ENCODE measurements at regions not wholly inside any gene's neighbourhood (a gene's known extent, or its start where the extent isn't known, plus 50 kb on each side); places are given as distances from the start of the nearest gene placed in this dataset.
"Not testable (repeated sequence)": the region's sequence is repeated elsewhere in the genome, so short reads cannot be mapped to it uniquely, and the experiment has no call there.

DNA sequence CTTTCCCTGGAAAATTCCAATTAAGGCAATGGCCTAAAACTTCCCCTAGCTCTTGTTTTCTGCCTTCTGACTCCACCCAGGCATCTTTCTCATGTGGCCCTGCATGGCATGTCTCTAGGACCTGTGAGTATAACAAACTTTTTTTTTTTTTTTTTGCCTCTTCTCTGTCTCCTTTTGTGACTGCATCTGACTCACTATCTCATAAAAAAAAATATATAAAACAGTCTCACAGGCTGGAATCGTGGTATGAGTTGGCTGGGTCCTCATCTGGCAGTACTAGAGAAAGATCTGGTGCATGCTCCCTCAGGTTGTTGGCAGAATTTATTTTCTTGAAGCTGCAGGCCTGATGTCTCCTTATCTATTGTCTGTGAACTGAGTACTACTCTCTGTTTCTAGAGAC, 313.9 kb downstream of the TECRL start:
- intact Hi-C loops (cut with DNase I), result no loop called here
- DNase-seq (ENCODE audit: extremely low spot score in 2 of 2), result no peak
- H3K36me3 ChIP-seq, result no peaks in the 10 kb centered on the region

DNA sequence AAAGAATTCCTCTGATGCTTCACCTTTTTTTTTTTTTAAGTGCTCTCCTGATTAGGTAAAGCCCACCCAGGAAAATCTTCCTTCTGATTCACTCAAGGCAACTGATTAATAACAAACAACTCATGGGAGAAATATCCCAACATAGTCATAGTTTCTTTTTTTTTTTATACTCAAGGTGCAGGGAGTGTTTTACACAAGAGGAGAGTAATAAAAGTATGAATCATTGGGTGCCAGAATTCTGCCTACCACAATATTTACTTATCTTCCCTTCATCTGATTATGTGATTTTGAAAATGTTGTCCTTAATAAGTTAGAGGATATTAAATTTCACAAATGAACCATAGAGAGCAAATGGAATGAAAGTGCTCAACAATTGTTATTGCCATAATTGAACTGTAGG, 329.9 kb downstream of the TECRL start:
- TF ChIP-seq POLR2A (IDR thresholded peaks at IDR 0.05) (no peak), POLR2AphosphoS5 (IDR thresholded peaks at IDR 0.05; ENCODE audit: insufficient read depth in 1 of 2, low read depth in 1 of 2) (peak in 1 of 2 donors; percentile 20)
- TF ChIP-seq, protein P1, sequence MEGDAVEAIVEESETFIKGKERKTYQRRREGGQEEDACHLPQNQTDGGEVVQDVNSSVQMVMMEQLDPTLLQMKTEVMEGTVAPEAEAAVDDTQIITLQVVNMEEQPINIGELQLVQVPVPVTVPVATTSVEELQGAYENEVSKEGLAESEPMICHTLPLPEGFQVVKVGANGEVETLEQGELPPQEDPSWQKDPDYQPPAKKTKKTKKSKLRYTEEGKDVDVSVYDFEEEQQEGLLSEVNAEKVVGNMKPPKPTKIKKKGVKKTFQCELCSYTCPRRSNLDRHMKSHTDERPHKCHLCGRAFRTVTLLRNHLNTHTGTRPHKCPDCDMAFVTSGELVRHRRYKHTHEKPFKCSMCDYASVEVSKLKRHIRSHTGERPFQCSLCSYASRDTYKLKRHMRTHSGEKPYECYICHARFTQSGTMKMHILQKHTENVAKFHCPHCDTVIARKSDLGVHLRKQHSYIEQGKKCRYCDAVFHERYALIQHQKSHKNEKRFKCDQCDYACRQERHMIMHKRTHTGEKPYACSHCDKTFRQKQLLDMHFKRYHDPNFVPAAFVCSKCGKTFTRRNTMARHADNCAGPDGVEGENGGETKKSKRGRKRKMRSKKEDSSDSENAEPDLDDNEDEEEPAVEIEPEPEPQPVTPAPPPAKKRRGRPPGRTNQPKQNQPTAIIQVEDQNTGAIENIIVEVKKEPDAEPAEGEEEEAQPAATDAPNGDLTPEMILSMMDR (IDR thresholded peaks at IDR 0.05), result no peak
- H3K27ac ChIP-seq, result no peak overlapping the region
- no peak for DNase-seq (ENCODE audit: extremely low spot score in 2 of 2)
- intact Hi-C loops (cut with DNase I), result loop anchor here (1.0 kb wide), 1 partner anchor 38 kb away; no protein-coding TSS in a partner anchor
- H3K9me3 ChIP-seq, result no peaks in the 10 kb centered on the region
- no peak overlapping the region for H3K4me3 ChIP-seq
- no peaks in the 10 kb centered on the region for H3K4me1 ChIP-seq
- H3K27me3 ChIP-seq, result no peaks in the 10 kb centered on the region
- H3K36me3 ChIP-seq, result no peaks in the 10 kb centered on the region

More for the DNA sequence above, 313.9 kb downstream of the TECRL start:
- H3K4me1 ChIP-seq, result no peaks in the 10 kb centered on the region
- no peak overlapping the region for H3K27ac ChIP-seq
- H3K4me3 ChIP-seq, result no peak overlapping the region
- H3K27me3 ChIP-seq, result no peaks in the 10 kb centered on the region
- TF ChIP-seq POLR2A (IDR thresholded peaks at IDR 0.05), result no peak
- H3K9me3 ChIP-seq, result no peaks in the 10 kb centered on the region

DNA sequence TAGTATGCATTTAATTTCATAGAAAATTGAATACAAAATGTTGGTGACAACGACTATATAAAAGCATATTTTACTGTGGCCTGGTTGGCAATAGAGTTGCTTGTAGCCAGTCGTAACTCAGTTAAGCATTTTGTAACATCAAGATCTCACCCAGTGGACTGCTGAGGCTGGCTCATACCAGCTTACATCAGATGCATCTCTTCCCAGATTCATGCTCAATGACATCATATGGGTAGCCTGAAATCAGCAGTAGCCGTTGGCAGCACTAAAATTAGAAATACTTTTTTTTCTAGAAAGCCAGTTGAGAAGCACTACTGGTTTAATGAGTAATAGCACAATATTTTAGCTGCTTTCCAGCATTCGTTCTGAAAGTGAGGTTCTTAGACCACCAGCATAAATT, 341.2 kb downstream of the TECRL start:
- no peak overlapping the region for H3K27ac ChIP-seq
- no peak for TF ChIP-seq POLR2A (IDR thresholded peaks at IDR 0.05)
- TF ChIP-seq, protein P1 (IDR thresholded peaks at IDR 0.05), result no peak
- TF ChIP-seq POLR2AphosphoS5 (IDR thresholded peaks at IDR 0.05; ENCODE audit: insufficient read depth in 1 of 2, low read depth in 1 of 2), result no peak
- H3K4me1 ChIP-seq, result no peaks in the 10 kb centered on the region
- no peaks in the 10 kb centered on the region for H3K36me3 ChIP-seq
- DNase-seq (ENCODE audit: extremely low spot score in 2 of 2), result no peak
- H3K9me3 ChIP-seq, result no peaks in the 10 kb centered on the region
- H3K27me3 ChIP-seq, result no peaks in the 10 kb centered on the region
- intact Hi-C loops (cut with DNase I), result no loop called here
- H3K4me3 ChIP-seq, result no peak overlapping the region

DNA sequence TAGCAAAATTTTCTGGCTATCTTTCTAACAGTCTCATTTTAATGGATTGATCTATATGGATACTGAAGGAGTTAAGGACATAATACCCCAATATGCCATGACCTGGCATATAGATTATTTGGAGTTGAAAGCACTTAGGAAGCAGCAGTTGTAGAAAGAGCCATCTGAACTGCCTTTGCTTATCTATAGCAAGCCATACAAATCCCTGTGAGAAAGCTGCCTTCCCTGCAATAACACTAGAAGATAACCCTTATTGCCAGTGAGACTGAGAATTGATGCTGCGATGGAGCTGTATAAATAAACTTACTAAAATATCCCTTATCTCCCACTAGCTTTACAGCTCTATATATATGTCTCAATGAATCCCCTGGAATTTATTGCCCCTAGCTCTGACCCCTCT, 346.3 kb downstream of the TECRL start:
- Histone ChIP-seq H3K27ac (no peak overlapping the region), H3K36me3 (no peaks in the 10 kb centered on the region), H3K4me3 (no peak overlapping the region), H3K9me3 (no peaks in the 10 kb centered on the region), H3K4me1 (no peaks in the 10 kb centered on the region), H3K27me3 (no peaks in the 10 kb centered on the region)
- intact Hi-C loops (cut with DNase I), result no loop called here
- no peak for DNase-seq (ENCODE audit: extremely low spot score in 2 of 2)
- no peak for TF ChIP-seq POLR2AphosphoS5 (IDR thresholded peaks at IDR 0.05; ENCODE audit: insufficient read depth in 1 of 2, low read depth in 1 of 2)
- TF ChIP-seq, protein P1 (IDR thresholded peaks at IDR 0.05), result no peak

DNA sequence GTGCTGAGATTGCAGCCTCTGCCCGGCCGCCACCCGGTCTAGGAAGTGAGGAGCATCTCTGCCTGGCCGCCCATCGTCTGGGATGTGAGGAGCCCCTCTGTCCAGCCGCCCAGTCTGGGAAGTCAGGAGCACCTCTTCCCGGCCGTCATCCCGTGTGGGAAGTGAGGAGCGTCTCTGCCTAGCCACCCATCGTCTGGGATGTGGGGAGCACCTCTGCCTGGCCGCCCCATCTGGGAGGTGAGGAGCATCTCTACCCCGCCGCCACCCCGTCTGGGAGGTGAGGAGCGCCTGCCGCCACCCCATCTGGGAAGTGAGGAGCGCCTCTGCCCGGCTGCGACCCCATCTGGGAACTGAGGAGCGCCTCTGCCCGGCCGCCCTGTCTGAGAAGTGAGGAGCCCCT, 372.2 kb downstream of the TECRL start:
- intact Hi-C loops (cut with DNase I); DNase-seq (ENCODE audit: extremely low spot score in 2 of 2); H3K4me3 ChIP-seq; H3K4me1 ChIP-seq; H3K36me3 ChIP-seq; H3K9me3 ChIP-seq; H3K27ac ChIP-seq; H3K27me3 ChIP-seq: not testable (repeated sequence)

DNA sequence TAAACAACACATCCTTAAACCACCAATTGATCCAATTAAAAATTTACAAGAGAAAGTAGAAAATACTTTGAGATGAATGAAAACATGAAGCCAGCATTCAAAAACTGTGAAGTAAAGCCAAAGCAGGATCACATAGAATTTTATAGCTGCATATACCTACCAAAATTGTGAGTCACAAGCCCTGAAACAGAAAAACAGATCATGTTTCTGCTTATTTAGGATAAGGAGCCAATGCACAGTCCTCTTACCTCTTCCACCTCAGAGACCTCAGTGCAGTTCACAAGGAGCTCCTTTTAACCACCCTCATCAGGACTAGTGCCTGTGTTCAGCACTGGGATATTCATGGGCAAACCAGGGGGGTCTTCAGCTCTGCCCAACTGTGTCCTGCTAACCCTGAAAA, 386.7 kb downstream of the TECRL start:
- DNase-seq (ENCODE audit: extremely low spot score in 2 of 2), result no peak
- Histone ChIP-seq H3K27me3 (no peaks in the 10 kb centered on the region), H3K4me3 (no peak overlapping the region), H3K27ac (no peak overlapping the region), H3K4me1 (no peaks in the 10 kb centered on the region), H3K9me3 (no peaks in the 10 kb centered on the region), H3K36me3 (no peaks in the 10 kb centered on the region)
- no peak for TF ChIP-seq POLR2AphosphoS5 (IDR thresholded peaks at IDR 0.05; ENCODE audit: insufficient read depth in 1 of 2, low read depth in 1 of 2)
- TF ChIP-seq, protein P1 (IDR thresholded peaks at IDR 0.05), result no peak
- TF ChIP-seq POLR2A (IDR thresholded peaks at IDR 0.05), result no peak
- intact Hi-C loops (cut with DNase I), result no loop called here
